ENCODE measurements at regions not wholly inside any gene's neighbourhood (a gene's known extent, or its start where the extent isn't known, plus 50 kb on each side); places are given as distances from the start of the nearest gene placed in this dataset.

GRCh38 chr6:1179571-1180459, 132.1 kb upstream of the FOXQ1 start:
- Histone ChIP-seq H3K79me2 (ENCODE audit: insufficient read depth, low read length) (no peaks in the 10 kb centered on the region), H3K9me2 (ENCODE audit: insufficient read depth) (no peaks in the 10 kb centered on the region), H3K9me3 (ENCODE audit: control insufficient read depth in 1 of 2, insufficient read depth in 1 of 2, low read depth in 1 of 2, low read length in 2 of 2) (no peaks in the 10 kb centered on the region), H3K4me3 (replicated peaks in 1 of 2; ENCODE audit: low read depth in 1 of 2, low read length in 2 of 2) (no peak overlapping the region), H4K20me1 (ENCODE audit: insufficient read depth) (no peaks in the 10 kb centered on the region), H3K27ac (ENCODE audit: low read depth, low read length) (no peak overlapping the region), H3K27me3 (ENCODE audit: insufficient read depth, low read length) (no peaks in the 10 kb centered on the region), H3K36me3 (ENCODE audit: control insufficient read depth in 1 of 2, insufficient read depth in 2 of 2, low read length in 2 of 2) (no peaks in the 10 kb centered on the region), H2AFZ (ENCODE audit: low read depth, low read length, poor library complexity, severe bottlenecking) (no peak overlapping the region), H3K9ac (ENCODE audit: low read length) (no peak overlapping the region), H3K4me1 (ENCODE audit: control insufficient read depth in 1 of 2, insufficient read depth in 2 of 2, low read length in 2 of 2) (no peaks in the 10 kb centered on the region; a peak in 1 of 4 replicates), H3K4me2 (ENCODE audit: low read length) (no peak overlapping the region)
- POLR2A ChIA-PET: no interaction called here
- no peak for ATAC-seq
- RAD21 ChIA-PET (ENCODE audit: low non-redundant PET in 1 of 2, low total read pairs in 2 of 2, uncharacterized antibody in 2 of 2, unreplicated experiment in 2 of 2): no interaction called here
- intact Hi-C loops (cut with micrococcal nuclease): no loop called here
- TF ChIP-seq SRF (IDR thresholded peaks at IDR 0.05; ENCODE audit: low read depth): no peak
- TF ChIP-seq, protein P1, sequence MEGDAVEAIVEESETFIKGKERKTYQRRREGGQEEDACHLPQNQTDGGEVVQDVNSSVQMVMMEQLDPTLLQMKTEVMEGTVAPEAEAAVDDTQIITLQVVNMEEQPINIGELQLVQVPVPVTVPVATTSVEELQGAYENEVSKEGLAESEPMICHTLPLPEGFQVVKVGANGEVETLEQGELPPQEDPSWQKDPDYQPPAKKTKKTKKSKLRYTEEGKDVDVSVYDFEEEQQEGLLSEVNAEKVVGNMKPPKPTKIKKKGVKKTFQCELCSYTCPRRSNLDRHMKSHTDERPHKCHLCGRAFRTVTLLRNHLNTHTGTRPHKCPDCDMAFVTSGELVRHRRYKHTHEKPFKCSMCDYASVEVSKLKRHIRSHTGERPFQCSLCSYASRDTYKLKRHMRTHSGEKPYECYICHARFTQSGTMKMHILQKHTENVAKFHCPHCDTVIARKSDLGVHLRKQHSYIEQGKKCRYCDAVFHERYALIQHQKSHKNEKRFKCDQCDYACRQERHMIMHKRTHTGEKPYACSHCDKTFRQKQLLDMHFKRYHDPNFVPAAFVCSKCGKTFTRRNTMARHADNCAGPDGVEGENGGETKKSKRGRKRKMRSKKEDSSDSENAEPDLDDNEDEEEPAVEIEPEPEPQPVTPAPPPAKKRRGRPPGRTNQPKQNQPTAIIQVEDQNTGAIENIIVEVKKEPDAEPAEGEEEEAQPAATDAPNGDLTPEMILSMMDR (IDR thresholded peaks at IDR 0.05 in 2 of 3, conservative IDR thresholded peaks at IDR 0.05 in 1 of 3; ENCODE audit: borderline replicate concordance in 1 of 3, insufficient read depth in 1 of 3, low read depth in 2 of 3, low read length in 2 of 3): no peak
- no peak for TF ChIP-seq CEBPB (IDR thresholded peaks at IDR 0.05; ENCODE audit: low read depth)
- TF ChIP-seq POLR2A (IDR thresholded peaks at IDR 0.05; ENCODE audit: borderline replicate concordance, extremely low read depth, insufficient read depth, insufficient read length): no peak
- TF ChIP-seq EGR1 (IDR thresholded peaks at IDR 0.05; ENCODE audit: low read depth): no peak
- TF ChIP-seq REST (IDR thresholded peaks at IDR 0.05; ENCODE audit: low read depth): no peak
- TF ChIP-seq, protein P2, sequence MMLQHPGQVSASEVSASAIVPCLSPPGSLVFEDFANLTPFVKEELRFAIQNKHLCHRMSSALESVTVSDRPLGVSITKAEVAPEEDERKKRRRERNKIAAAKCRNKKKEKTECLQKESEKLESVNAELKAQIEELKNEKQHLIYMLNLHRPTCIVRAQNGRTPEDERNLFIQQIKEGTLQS (IDR thresholded peaks at IDR 0.05): no peak
- TF ChIP-seq EZH2 (IDR thresholded peaks at IDR 0.05): no peak
- no peak for TF ChIP-seq ZNF274 (IDR thresholded peaks at IDR 0.05; ENCODE audit: low read depth, low read length)
- no peak for TF ChIP-seq MAX (IDR thresholded peaks at IDR 0.05)
- no peak for TF ChIP-seq RAD21 (IDR thresholded peaks at IDR 0.05; ENCODE audit: low read depth)
- no peak for DNase-seq (ENCODE audit: low read depth, low spot score)
- CTCF ChIA-PET: no interaction called here
- no TSS peak for BruUV-seq (replicated peaks)
